PC-3 (cell line): ENCODE measurements at regions not wholly inside any gene's neighbourhood (a gene's known extent, or its start where the extent isn't known, plus 50 kb on each side); places are given as distances from the start of the nearest gene placed in this dataset.

Experiments used
- ATAC-seq: fragments of 200-7000 bp; cut with Tn5 transposase; 2 replicates; pipeline ENCODE4 v1.9.1; 2020; ENCODE audit warnings: mild to moderate bottlenecking, moderate library complexity
- BruUV-seq: library from RNA; stranded (reverse); fragments of 400-500 nt; replicated peaks from 2 replicates; lab custom pipeline; 2021; lab: Mats Ljungman, UMichigan
- CTCF ChIA-PET: fragments of 300-600 bp; sonication (Branson Sonifier 250); formaldehyde crosslinking; loops from one replicate; lab custom pipeline; 2022; ENCODE audit warnings: antibody characterized with exemption; lab: Charles Lee
- POLR2A ChIA-PET: fragments of 300-600 bp; sonication (Branson Sonifier 250); formaldehyde crosslinking; loops from one replicate; lab custom pipeline; 2022; ENCODE audit warnings: antibody characterized with exemption; ENCODE audit not compliant: unreplicated experiment; lab: Charles Lee
- DNase-seq: peaks from one replicate; pipeline ENCODE4 v3.0.0-alpha.2; 2015
- H2AFZ ChIP-seq: fragments of 300-600 bp; sonication (generic); 2 replicates; pipeline ENCODE4 v1.6.0; 2016; ENCODE audit warnings: antibody characterized with exemption, low read length
- H3F3A ChIP-seq: fragments of 300-600 bp; sonication (generic); one replicate; pipeline ENCODE4 v1.6.0; 2017; ENCODE audit warnings: antibody characterized with exemption, low read length, control low read depth, mild to moderate bottlenecking; ENCODE audit not compliant: unreplicated experiment
- H3K27ac ChIP-seq: fragments of 300-600 bp; sonication (generic); 2 replicates; pipeline ENCODE4 v1.5.1; 2016; ENCODE audit warnings: mild to moderate bottlenecking, low read length
- H3K27me3 ChIP-seq: fragments of 300-600 bp; sonication (generic); 2 replicates; pipeline ENCODE4 v1.6.1; 2016; ENCODE audit warnings: low read length, mixed read lengths
- H3K36me3 ChIP-seq: fragments of 300-600 bp; sonication (generic); 2 replicates; pipeline ENCODE4 v1.6.1; 2016; ENCODE audit warnings: low read depth, mixed run types, low read length, mixed read lengths
- H3K4me1 ChIP-seq: fragments of 300-600 bp; sonication (generic); 2 replicates; pipeline ENCODE4 v1.5.1; 2016; ENCODE audit warnings: low read length; ENCODE audit not compliant: insufficient read depth
- H3K4me2 ChIP-seq: fragments of 300-600 bp; sonication (generic); 2 replicates; pipeline ENCODE4 v1.6.0; 2016; ENCODE audit warnings: low read length
- H3K4me3 ChIP-seq: fragments of 300-600 bp; sonication (generic); 2 replicates; pipeline ENCODE4 v1.5.1; 2016; ENCODE audit warnings: mild to moderate bottlenecking, low read length, mixed read lengths
- H3K79me2 ChIP-seq: fragments of 300-600 bp; sonication (generic); 2 replicates; pipeline ENCODE4 v1.6.1; 2017; ENCODE audit warnings: low read length, mixed read lengths
- H3K9ac ChIP-seq: fragments of 300-600 bp; sonication (generic); 2 replicates; pipeline ENCODE4 v1.6.0; 2016; ENCODE audit warnings: mild to moderate bottlenecking, low read length
- H3K9me2 ChIP-seq: fragments of 300-600 bp; sonication (generic); replicated peaks from 2 replicates; pipeline ENCODE4 v1.6.1; 2016; ENCODE audit warnings: mixed run types, low read length, mixed read lengths
- H3K9me3 ChIP-seq: fragments of 300-600 bp; sonication (generic); 2 replicates; pipeline ENCODE4 v1.6.1; 2016; ENCODE audit warnings: low read length, mixed read lengths
- H4K20me1 ChIP-seq: fragments of 300-600 bp; sonication (generic); 2 replicates; pipeline ENCODE4 v1.6.1; 2016; ENCODE audit warnings: low read length, mixed read lengths
- EZH2 ChIP-seq: fragments of 300-600 bp; sonication (generic); IDR thresholded peaks from one replicate; pipeline ENCODE4 v1.6.1; 2017; ENCODE audit warnings: antibody characterized with exemption, mild to moderate bottlenecking, low read length; ENCODE audit not compliant: unreplicated experiment
- EZH2phosphoT487 ChIP-seq: fragments of 300-600 bp; sonication (generic); IDR thresholded peaks from 2 replicates; pipeline ENCODE4 v1.6.1; 2018; ENCODE audit warnings: mild to moderate bottlenecking, antibody characterized with exemption, low read length, borderline replicate concordance
- intact Hi-C: fragments of 100-400 bp; cut with micrococcal nuclease; formaldehyde crosslinking; loops from 2 replicates; pipeline ENCODE4 v1.9.0; 2023
- TF ChIP-seq, protein P1 (sequence below): fragments of 300-600 bp; sonication (generic); conservative IDR thresholded peaks from 2 replicates; pipeline ENCODE4 v1.5.1; 2017; ENCODE audit warnings: antibody characterized with exemption, low read depth, mild to moderate bottlenecking, low read length

GRCh38 chr2:21690005-21690404, 566.2 kb downstream of the TDRD15 start:
- no peak for ATAC-seq
- POLR2A ChIA-PET, result no interaction called here

DNA sequence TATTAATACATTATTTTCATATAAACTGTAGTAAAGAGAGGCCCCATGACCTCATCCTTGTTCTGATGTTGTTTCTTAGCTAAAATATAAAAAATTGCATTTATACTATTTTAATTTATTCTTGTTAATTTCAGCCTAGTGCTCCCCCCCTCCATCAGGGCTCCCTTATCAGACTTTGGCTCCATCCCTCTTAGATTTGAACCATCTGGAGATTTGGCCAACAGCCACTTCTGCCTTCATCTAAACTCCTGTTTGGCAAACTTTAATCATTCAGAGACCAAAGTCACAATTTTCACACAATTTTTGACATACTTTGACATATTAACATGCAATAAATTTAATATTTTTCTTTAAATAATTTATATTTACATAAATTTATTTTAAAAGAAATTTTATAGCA, 569.3 kb downstream of the TDRD15 start:
- Histone ChIP-seq H3K9me2 (no peaks in the 10 kb centered on the region), H3K36me3 (no peaks in the 10 kb centered on the region), H3K4me2 (no peak overlapping the region), H3K79me2 (no peaks in the 10 kb centered on the region), H4K20me1 (no peaks in the 10 kb centered on the region), H3K9ac (no peak overlapping the region), H3K4me3 (no peak overlapping the region), H3F3A (no peaks in the 10 kb centered on the region), H3K4me1 (no peaks in the 10 kb centered on the region), H2AFZ (no peak overlapping the region), H3K27ac (no peak overlapping the region), H3K27me3 (no peaks in the 10 kb centered on the region), H3K9me3 (peaks cover 13% of the 10 kb centered on the region)
- no peak for ATAC-seq
- no TSS peak for BruUV-seq
- ChIA-PET POLR2A (no interaction called here), CTCF (no interaction called here)
- no peak for DNase-seq
- intact Hi-C loops, result no loop called here
- TF ChIP-seq EZH2phosphoT487 (no peak), EZH2 (no peak)
- TF ChIP-seq, protein P1, sequence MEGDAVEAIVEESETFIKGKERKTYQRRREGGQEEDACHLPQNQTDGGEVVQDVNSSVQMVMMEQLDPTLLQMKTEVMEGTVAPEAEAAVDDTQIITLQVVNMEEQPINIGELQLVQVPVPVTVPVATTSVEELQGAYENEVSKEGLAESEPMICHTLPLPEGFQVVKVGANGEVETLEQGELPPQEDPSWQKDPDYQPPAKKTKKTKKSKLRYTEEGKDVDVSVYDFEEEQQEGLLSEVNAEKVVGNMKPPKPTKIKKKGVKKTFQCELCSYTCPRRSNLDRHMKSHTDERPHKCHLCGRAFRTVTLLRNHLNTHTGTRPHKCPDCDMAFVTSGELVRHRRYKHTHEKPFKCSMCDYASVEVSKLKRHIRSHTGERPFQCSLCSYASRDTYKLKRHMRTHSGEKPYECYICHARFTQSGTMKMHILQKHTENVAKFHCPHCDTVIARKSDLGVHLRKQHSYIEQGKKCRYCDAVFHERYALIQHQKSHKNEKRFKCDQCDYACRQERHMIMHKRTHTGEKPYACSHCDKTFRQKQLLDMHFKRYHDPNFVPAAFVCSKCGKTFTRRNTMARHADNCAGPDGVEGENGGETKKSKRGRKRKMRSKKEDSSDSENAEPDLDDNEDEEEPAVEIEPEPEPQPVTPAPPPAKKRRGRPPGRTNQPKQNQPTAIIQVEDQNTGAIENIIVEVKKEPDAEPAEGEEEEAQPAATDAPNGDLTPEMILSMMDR, result no peak

More at GRCh38 chr2:21690005-21690404, 566.2 kb downstream of the TDRD15 start:
- DNase-seq, result no peak
- H3K4me1 ChIP-seq, result no peaks in the 10 kb centered on the region
- no peak overlapping the region for H3K4me2 ChIP-seq
- no peaks in the 10 kb centered on the region for H4K20me1 ChIP-seq
- H3F3A ChIP-seq, result no peaks in the 10 kb centered on the region
- CTCF ChIA-PET, result no interaction called here
- no peak overlapping the region for H3K27ac ChIP-seq
- no peaks in the 10 kb centered on the region for H3K27me3 ChIP-seq
- no peak for TF ChIP-seq EZH2phosphoT487
- TF ChIP-seq, protein P1, result no peak
- no peak overlapping the region for H3K4me3 ChIP-seq
- H2AFZ ChIP-seq, result no peak overlapping the region
- no peaks in the 10 kb centered on the region for H3K36me3 ChIP-seq
- intact Hi-C loops, result no loop called here
- H3K9me2 ChIP-seq, result no peaks in the 10 kb centered on the region
- no peaks in the 10 kb centered on the region for H3K79me2 ChIP-seq
- H3K9me3 ChIP-seq, result peaks cover 11% of the 10 kb centered on the region; the same call in 1 of the 2 replicates
- no TSS peak for BruUV-seq
- no peak overlapping the region for H3K9ac ChIP-seq

DNA sequence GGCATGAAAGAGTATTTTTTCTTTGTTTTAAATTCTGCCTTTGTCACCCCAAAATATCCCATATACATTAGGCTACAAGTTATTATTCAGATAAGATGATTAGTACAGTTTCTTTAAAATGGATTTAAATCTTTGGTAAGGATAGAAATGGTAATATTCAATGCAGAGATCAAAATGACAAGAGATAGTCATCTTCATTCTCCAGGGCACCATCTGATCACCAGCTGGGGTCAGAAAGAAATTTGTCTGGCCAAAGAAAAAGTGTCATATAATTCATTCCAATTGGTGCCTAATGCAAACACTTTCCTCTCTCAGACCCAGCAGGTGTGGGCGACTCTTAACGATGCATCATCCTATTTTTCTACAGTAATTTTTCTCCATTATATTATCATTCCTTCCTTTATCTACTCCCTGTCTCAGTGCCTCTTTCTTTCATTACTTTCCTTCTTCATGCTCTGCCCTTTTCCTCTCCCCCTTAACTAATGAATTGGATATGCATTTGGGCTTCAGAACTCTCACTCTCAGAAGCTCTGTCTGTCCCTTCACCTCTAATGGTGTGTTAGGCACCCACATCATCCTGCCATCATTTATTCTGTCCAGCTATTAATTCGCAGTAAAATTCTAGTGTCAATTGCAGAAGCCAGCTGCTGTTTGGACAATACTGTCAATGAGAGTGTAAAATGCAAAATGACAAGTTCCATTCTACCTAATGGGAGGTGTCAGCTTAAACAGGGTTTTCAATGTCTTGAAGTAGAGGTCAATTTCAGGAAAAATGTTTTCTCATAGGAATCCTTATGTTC, 570.5 kb downstream of the TDRD15 start:
- Histone ChIP-seq H3K27ac (no peak overlapping the region), H3K9me2 (no peaks in the 10 kb centered on the region), H3K4me3 (no peak overlapping the region), H2AFZ (no peak overlapping the region), H3K9ac (no peak overlapping the region), H3K9me3 (peaks cover 14% of the 10 kb centered on the region), H3K36me3 (no peaks in the 10 kb centered on the region), H3K79me2 (no peaks in the 10 kb centered on the region), H3F3A (no peaks in the 10 kb centered on the region), H3K4me1 (no peaks in the 10 kb centered on the region), H3K27me3 (no peaks in the 10 kb centered on the region), H3K4me2 (no peak overlapping the region), H4K20me1 (no peaks in the 10 kb centered on the region)
- TF ChIP-seq EZH2phosphoT487 (no peak), EZH2 (no peak)
- TF ChIP-seq, protein P1, result no peak
- CTCF ChIA-PET, result no interaction called here
- DNase-seq (no peak), ATAC-seq (no peak)
- BruUV-seq, result no TSS peak
- POLR2A ChIA-PET, result no interaction called here
- intact Hi-C loops, result no loop called here
